GM18505 (cell line): ENCODE measurements at regions not wholly inside any gene's neighbourhood (a gene's known extent, or its start where the extent isn't known, plus 50 kb on each side); places are given as distances from the start of the nearest gene placed in this dataset.
"Not testable (repeated sequence)": the region's sequence is repeated elsewhere in the genome, so short reads cannot be mapped to it uniquely, and the experiment has no call there.

ENCODE experiments used
- ATAC-seq: cut with Tn5 transposase; IDR thresholded peaks from one replicate; pipeline ENCODE4 v1.9.1; 2021; ENCODE audit not compliant: unreplicated experiment
- POLR2A ChIP-seq: IDR thresholded peaks from 4 replicates; pipeline ENCODE4 v1.6.1; 2011; ENCODE audit warnings: borderline replicate concordance; ENCODE audit not compliant: insufficient read depth, insufficient read length; ENCODE audit errors: extremely low read depth

DNA sequence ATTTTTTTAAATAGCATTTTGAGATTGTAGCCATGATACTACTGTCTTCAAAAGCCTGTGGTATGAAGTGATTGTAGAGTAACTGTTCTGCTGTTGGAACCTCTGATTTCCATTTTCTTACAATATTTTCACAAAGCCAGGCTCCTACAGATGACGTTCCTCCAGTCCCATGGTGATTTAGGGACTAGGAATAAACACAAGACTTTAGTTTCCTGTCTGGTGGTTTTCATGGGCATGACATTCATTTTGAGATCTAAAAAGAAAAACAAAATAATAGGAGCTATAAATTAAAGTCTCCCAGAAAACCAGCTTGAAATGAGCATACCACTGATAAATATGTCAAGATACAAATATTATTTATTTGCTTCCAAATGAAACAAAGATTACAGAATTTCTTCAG is 1223.5 kb upstream of the CELF4 start:
- no peak for TF ChIP-seq POLR2A

DNA sequence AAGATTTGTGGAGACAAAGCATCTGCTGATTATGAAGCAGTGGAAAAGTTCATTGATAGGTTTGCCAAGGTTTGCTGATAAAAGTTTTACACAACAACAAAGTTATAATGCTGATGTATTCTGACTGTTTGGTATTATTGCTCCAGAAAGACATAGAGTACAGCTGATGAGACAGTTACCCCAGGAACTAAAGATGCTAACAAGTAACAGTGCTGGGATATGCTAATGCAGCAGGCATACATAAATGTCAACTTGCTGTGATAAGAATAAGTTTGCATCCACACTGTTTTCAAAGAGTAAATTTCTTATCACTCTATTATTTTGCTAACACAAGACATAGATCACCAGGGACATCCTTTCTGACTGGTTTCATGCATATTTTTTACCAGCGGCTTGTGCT is 1221.3 kb upstream of the CELF4 start:
- TF ChIP-seq POLR2A: no peak
- no peak for ATAC-seq

More for the DNA sequence above, 1223.5 kb upstream of the CELF4 start:
- ATAC-seq: no peak

DNA sequence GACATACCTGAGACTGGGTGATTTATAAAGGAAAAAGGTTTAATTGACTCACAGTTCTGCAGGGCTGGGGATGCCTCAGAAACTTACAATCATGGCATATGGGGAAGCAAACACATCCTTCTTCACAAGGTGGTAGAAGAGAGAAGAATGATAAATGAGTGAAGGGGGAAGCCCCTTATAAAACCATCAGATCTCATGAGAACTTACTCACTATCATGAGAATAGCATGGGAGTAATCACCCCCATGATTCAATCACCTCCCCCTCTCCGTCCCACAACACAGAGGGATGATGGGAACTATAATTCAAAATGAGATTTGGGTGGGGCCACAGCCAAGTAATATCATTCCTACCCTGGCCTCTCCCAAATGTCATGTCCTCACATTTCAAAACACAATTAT is 1206.0 kb upstream of the CELF4 start:
- not testable (repeated sequence) for ATAC-seq

DNA sequence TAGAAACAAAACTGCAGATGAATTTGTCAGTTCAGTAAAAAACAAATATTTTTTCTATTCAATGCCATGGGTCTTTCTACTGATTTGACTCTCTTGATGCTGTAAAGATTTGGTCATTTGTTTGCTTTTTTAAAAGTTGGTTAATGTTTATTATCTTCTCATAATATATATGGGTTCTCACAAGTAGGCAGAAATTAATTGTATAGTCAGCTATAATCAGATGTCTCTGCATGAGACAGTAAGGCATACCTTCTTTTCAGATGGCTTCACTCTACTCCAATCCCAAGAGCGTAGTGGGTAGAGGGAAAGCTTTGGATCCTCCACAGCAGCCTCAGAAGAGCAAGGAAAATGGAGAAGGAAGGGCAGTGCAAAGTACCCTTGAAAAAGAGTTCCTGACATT is 1202.9 kb upstream of the CELF4 start:
- no peak for ATAC-seq
- no peak for TF ChIP-seq POLR2A

DNA sequence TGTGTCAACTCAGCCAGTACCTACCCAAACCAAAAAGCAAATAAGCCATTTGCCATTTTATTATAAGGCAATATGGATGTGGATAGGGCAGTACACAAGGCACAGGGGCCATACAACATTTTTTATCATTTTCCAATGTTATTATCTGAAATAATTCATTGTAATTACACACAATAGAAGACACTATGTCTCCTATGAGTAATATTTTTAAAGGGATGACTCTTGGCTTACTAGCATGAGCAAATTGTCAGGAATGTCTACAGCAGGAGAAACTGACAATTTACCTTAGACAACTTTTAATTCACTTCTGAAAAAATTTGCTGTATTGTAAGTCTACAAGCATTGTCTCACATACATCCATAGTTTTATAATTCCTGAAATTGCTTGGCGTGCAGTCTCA is 1193.9 kb upstream of the CELF4 start:
- ATAC-seq: no peak
- TF ChIP-seq POLR2A: no peak

DNA sequence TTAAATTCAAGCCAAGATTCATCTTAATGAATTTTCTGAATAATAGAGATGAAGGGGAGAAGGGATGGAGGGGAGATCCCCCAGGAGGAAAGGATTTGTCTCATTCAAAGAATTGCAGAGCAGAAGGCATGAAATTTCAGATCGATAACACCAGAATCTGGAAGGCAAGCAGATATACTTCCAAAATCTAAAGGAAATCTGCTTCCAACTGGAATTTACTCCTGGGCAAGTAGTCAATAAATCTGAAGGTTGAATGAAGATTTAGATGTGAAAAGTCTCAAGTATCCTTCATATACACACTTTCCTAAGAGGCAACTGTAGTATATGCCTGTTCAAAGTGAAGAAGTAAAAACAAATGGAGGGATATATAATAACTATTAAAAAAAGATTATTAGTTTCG is 1190.8 kb upstream of the CELF4 start:
- ATAC-seq: no peak
- no peak for TF ChIP-seq POLR2A

DNA sequence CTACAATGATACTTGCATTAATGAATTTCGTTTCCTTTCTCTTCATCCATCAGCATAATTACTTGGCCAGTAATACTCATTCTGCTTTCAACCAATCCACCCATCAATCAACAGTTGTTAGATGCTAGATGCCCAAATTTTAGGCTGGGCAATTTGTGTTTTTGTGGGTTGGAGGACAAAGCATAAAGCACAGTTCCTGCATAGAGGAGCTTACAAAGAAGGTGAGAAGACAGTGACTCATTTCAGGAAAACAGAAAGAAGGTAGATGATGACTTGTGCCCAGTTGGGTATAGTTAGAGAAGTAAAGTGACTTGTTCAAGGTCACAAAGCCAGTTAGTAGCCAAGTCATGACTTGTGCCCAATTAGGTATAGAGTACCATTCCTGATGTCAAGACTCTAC is 1186.8 kb upstream of the CELF4 start:
- no peak for TF ChIP-seq POLR2A
- ATAC-seq: peak; percentile 78

DNA sequence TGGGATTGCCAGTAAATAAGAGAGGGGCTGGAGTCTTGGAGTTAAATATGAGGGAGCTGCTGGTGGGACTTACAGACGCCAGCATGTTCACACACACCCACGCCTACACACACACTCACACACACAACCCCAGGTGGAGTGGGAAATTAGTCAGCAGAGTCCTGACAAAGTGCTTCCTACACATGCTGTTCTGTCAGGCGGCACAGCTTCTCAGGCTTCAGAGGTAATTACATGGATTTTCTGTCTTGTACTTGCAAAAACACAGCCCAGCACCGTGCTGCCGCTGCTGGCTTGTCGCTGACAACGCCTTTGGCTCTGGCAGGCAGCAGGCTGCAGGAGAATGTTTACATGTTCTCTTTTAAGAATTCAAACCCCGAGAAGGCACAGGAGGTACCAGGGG is 1186.3 kb upstream of the CELF4 start:
- TF ChIP-seq POLR2A: no peak
- ATAC-seq: no peak

DNA sequence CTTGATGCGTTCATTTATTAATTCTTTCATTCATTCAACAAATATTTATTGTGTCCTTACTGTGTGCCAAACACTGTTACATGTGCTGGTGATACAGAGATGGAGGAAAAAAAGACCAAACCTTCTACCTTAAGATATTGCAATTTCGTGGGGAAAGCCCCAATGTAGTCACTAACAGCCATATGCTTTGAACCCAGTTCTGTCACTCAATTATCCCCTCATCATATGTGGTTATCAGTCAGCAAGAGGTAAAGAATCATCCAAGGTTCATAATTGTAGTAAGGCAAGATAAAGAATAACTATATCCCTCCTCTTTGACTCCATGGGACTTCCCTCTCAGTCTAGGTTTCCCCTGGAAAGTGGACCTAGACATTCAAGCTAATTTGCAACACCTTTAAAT is 1185.6 kb upstream of the CELF4 start:
- no peak for TF ChIP-seq POLR2A
- no peak for ATAC-seq

DNA sequence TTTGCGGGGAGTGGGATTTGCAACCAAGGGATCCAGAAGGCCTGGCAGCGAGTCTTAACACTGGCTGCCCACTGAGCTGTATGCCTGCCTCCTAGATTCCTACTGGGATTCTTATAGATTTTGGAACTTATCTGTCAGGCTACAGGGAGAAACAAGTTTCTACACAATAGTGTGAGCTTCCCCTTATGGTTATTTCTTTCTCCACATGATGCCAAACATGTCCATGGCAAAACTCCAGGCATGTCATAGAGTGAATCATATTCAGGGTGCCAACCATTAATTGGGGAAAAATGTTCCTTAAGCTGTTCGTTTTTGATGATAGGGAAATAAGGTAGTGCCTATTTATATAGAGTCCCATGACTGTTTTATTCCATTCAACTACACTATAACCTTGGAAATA is 1185.2 kb upstream of the CELF4 start:
- no peak for TF ChIP-seq POLR2A
- ATAC-seq: no peak

DNA sequence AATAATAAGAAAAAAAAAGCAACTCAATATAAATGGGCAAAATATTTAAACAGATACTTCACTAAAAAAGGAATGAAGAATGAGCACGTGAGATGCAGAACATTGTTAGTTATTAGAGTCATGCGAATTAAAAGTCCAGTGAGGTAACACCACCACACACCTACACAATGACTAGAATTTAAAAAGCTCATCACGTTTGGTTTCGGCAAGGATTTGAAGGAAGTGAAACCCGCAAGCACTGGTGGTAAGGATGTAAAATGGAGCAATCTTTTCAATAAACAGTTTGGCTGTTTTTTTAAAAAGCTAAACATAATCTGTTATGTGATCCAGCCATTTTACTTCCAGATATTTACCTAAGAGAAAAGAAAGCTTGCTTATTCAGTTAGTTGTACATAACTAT is 1181.6 kb upstream of the CELF4 start:
- no peak for TF ChIP-seq POLR2A
- no peak for ATAC-seq

DNA sequence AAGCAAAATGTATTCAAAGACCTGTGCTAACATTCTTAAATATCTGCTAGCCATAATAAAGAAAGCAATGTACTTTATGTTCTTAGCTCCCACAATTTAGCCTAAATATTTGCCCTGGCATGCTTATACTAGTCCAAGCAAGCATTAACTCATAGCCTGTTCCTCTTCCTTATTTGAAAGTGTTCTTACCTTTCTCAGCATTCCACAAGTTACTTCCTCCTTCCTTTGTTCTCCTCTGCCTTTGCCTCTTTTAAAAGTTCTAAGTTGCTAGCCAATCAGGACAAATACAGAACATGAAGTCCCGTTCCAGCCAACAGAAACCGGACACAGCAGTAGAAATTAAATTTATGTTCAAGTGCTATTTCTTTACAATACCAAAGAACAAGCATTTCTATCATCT is 1154.6 kb upstream of the CELF4 start:
- not testable (repeated sequence) for ATAC-seq

DNA sequence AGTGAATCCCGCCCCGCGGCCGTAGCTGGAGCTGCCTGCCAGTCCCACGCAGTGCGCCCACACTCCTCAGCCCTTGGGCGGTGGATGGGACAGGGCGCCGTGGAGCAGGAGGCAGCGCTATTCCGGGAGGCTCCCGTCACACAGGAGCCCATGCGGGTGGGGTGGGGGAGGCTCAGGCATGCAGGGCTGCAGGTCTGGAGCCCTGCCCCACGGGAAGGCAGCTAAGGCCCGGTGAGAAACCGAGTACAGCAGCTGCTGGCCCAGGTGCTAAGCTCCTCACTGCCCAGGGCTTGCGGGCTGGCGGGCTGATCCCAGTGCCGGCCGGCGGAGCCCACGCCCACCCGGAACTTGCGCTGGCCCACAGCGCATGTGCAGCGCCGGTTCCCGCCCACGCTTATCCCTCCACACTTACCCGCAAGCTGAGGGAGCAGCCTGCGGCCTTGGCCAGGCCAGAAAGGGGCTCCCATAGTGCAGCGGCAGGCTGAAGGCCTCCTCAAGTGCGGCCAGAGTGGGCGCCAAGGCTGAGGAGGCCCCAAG is 1152.8 kb upstream of the CELF4 start:
- no peak for ATAC-seq
- no peak for TF ChIP-seq POLR2A

DNA sequence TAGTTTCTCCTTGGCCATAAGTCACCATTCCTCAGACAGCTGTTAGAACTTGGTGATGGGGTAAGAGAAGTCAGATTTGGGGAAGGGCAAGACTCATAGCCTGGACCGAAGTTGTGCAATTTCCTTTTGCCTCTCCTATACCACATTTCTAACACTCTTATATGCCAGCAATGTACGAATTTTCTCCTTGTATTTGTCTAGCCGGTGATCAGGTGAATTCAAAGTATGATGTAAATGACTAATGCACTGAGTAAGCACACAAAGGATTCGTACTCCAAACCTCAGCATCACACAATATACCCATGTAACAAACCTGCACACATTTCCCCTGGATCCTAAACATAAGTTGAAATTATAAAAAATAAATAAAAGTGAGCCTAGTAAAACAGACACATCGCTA is 1143.5 kb upstream of the CELF4 start:
- no peak for TF ChIP-seq POLR2A

DNA sequence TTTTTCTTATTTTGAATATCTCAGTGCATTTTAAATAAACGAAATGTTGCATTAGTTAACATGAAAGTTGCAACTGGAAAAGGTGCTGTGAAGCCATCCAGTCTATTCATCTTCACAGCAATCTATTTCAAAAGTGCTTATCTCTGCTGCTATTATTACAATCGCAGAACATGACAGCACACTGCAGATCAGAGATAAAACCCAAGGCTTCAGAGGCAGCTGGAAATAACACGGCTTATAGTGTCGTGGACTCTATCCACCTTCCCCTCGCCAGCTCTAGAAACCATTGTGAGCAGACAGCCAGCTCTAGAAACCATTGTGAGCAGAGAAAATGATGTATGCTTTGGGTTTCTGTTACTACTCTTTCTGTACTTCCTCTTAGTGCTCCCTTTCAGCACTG is 1140.8 kb upstream of the CELF4 start:
- no peak for ATAC-seq
- no peak for TF ChIP-seq POLR2A

More for the DNA sequence above, 1143.5 kb upstream of the CELF4 start:
- no peak for ATAC-seq
